Sigmoid colon (tissue), 3 donors: ENCODE measurements at regions not wholly inside any gene's neighbourhood (a gene's known extent, or its start where the extent isn't known, plus 50 kb on each side); places are given as distances from the start of the nearest gene placed in this dataset.

ENCODE experiments used
- CTCF ChIP-seq, 4 experiments: fragments of 450-650 bp in 3 of 4; fragments of 200-600 bp in 1 of 4; IDR thresholded peaks; one replicate each; pipeline ENCODE4 v1.5.1; 2016 to 2019; ENCODE audit warnings: antibody characterized with exemption in 4 of 4, mild to moderate bottlenecking in 3 of 4, moderate library complexity in 2 of 4
- POLR2A ChIP-seq, 2 donors: fragments of 450-650 bp; IDR thresholded peaks; one replicate each; pipeline ENCODE4 v1.6.1; 2016; ENCODE audit warnings: antibody characterized with exemption in 2 of 2, mild to moderate bottlenecking in 2 of 2, moderate library complexity in 2 of 2

- TF ChIP-seq CTCF (IDR thresholded peaks at IDR 0.05) (no peak), POLR2A (IDR thresholded peaks at IDR 0.05) (no peak)
These were observed 1142.1 kb downstream of the CNTNAP5 start for GRCh38 chr2:125167152-125167551.
